Fibroblast of villous mesenchyme (primary cell): ENCODE measurements at regions not wholly inside any gene's neighbourhood (a gene's known extent, or its start where the extent isn't known, plus 50 kb on each side); places are given as distances from the start of the nearest gene placed in this dataset.
A peak's percentile ranks its signal among the peaks of the same experiment; 100 is the strongest.

Experiments used
- DNase-seq: peaks from one replicate; pipeline ENCODE4 v3.0.0-alpha.2; 2010; ENCODE audit warnings: low read depth
- H3K4me3 ChIP-seq: 2 replicates; pipeline ENCODE4 v1.5.1; 2011; ENCODE audit warnings: low read depth, mild to moderate bottlenecking, low read length
- TF ChIP-seq, protein P1 (sequence below): IDR thresholded peaks from 2 replicates; pipeline ENCODE4 v1.5.1; 2012; ENCODE audit warnings: low read depth, mild to moderate bottlenecking, low read length; ENCODE audit not compliant: insufficient read depth

DNA sequence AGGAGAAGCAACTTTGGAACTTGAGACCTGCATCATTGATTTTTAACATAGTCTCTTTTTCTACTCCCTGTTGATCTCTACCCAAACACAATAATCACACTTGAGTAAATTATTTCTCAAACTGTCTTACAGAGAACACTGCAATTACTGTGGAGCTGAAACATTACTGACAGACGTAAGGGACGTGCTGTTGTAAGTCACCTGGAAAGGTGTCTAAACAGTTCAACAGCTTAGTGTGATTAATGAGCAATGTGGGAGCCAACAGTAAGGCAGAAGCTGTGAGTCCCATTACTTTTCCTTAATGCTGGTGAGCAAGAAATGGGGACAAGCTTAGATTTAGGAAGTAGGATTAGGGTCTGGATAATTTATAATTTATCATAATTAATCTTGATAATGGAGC is 265.7 kb downstream of the DLEU7 start:
- TF ChIP-seq, protein P1, sequence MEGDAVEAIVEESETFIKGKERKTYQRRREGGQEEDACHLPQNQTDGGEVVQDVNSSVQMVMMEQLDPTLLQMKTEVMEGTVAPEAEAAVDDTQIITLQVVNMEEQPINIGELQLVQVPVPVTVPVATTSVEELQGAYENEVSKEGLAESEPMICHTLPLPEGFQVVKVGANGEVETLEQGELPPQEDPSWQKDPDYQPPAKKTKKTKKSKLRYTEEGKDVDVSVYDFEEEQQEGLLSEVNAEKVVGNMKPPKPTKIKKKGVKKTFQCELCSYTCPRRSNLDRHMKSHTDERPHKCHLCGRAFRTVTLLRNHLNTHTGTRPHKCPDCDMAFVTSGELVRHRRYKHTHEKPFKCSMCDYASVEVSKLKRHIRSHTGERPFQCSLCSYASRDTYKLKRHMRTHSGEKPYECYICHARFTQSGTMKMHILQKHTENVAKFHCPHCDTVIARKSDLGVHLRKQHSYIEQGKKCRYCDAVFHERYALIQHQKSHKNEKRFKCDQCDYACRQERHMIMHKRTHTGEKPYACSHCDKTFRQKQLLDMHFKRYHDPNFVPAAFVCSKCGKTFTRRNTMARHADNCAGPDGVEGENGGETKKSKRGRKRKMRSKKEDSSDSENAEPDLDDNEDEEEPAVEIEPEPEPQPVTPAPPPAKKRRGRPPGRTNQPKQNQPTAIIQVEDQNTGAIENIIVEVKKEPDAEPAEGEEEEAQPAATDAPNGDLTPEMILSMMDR, result no peak
- no peak overlapping the region for H3K4me3 ChIP-seq
- DNase-seq, result no peak

DNA sequence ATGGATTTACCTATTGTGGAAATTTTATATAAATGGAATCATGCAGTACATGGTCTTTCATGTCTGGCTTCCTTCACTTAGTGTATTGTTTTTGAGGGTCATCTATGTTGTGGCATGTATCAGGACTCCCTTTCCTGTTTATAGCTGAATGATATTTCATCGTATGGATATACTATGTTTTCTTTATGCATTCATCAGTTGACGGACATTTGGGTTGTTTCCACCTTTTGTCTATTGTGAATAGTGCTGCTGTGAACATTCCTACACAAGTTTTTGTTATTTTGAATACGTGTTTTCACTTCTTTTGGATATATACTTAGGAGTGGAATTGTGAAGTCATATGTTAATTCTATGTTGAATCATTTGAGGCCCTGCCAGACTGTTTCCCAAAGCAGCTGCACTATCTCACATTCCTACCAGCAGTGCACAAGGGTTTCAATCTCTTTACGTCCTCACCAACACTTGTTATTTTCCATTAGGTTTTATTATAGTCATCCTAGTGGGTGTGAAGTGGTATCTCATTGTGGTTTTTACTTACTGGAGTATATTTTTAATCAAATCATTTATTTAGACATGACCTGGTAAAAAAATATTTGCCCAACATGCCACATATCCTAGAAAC is 262.7 kb downstream of the DLEU7 start:
- TF ChIP-seq, protein P1, result peak; percentile 17
- DNase-seq, result peak; percentile 62
- H3K4me3 ChIP-seq, result no peak overlapping the region

DNA sequence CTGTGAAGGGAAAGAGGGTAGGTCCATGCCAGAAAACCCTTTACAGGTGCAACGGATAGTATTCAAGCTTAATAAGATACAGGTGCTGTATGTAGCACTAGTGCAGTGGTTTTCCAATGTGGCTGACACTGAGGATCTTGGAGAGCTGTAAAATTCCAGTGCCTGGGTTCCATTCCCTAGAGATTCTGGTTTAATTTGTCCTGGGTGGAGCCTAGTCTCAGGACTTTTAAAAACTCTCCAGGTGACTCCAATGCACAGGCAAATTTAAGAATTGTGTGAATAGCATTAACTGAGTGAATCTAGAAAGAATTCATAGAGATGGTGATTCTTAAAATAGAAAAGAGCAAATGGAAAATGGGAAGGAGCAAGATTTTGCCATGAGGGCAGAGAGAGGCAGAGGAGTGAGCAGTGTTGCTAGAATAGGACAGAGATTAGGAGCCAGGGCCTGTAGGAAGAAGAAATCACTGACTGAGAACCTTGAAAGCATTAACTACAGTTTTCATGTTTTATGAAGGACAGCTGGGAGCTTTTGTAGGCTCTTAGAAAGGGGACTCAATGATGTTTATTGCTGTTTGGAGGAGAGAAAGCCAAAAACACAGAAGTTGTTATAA is 261.8 kb downstream of the DLEU7 start:
- no peak for DNase-seq
- H3K4me3 ChIP-seq, result no peak overlapping the region

GRCh38 chr13:50584856-50585580 is 258.5 kb downstream of the DLEU7 start:
- TF ChIP-seq, protein P1, result no peak
- DNase-seq, result peak; percentile 58
- H3K4me3 ChIP-seq, result no peak overlapping the region

More for the DNA sequence above, 261.8 kb downstream of the DLEU7 start:
- TF ChIP-seq, protein P1, result no peak

GRCh38 chr13:50585674-50586413 is 257.6 kb downstream of the DLEU7 start:
- DNase-seq, result no peak
- H3K4me3 ChIP-seq, result no peak overlapping the region
- TF ChIP-seq, protein P1, result no peak

DNA sequence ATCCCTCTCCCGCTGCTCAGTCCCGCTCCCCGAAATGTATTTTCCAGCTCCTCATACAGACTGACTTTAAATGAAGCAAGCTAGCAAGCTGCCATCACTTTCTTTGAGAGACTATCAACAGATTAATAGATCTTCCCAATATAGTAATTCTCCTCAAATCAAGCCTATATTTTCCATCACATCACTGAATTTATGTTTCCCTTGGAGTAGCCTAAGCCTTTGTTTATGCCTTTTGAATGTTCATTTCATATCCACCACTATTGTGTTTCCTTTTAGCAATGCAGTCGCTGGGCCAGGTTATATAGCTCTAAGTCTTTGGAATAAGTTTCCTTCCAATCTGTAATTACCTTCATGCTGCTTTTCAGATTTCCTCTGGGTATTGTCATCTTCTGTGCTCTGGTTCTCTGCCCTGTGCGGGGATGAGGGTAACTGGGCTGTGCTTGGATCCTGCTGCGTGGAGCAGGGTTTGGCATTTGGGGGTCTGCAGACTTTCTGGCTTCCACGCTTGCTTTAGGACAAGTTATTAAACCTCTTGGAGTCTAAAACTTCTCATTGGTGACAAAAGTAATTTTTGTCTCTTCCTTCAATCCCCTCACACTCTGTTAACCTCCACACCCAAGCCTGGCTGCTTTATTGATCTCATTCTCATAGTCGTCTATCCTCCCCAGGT is 256.9 kb downstream of the DLEU7 start:
- TF ChIP-seq, protein P1, result no peak
- no peak for DNase-seq
- H3K4me3 ChIP-seq, result no peak overlapping the region
